A673 (cell line): ENCODE measurements at regions not wholly inside any gene's neighbourhood (a gene's known extent, or its start where the extent isn't known, plus 50 kb on each side); places are given as distances from the start of the nearest gene placed in this dataset.

Experiments used
- BruUV-seq: library from RNA; stranded (reverse); fragments of 400-500 nt; replicated peaks from 2 replicates; lab custom pipeline; 2021; lab: Mats Ljungman, UMichigan
- CTCF ChIA-PET: fragments of 300-600 bp; sonication (Branson Sonifier 250); formaldehyde crosslinking; loops from one replicate; lab custom pipeline; 2022; ENCODE audit warnings: antibody characterized with exemption; lab: Charles Lee
- POLR2A ChIA-PET: fragments of 300-600 bp; sonication (Branson Sonifier 250); formaldehyde crosslinking; loops from one replicate; lab custom pipeline; 2022; ENCODE audit warnings: antibody characterized with exemption; ENCODE audit not compliant: low non-redundant PET; lab: Charles Lee
- DNase-seq: peaks from one replicate; pipeline ENCODE4 v3.0.0-alpha.2; 2015; ENCODE audit warnings: low spot score
- H3K27ac ChIP-seq: fragments of 200-600 bp; sonication (generic); 2 replicates; pipeline ENCODE4 v1.5.1; 2016; ENCODE audit warnings: mixed run types, low read depth, mild to moderate bottlenecking, mixed read lengths, antibody characterized with exemption, low read length; ENCODE audit not compliant: poor library complexity, severe bottlenecking
- H3K27me3 ChIP-seq: fragments of 200-600 bp; sonication (generic); replicated peaks from 2 replicates; pipeline ENCODE4 v1.6.1; 2017; ENCODE audit warnings: mixed run types, low read depth, mild to moderate bottlenecking, mixed read lengths, antibody characterized with exemption, low read length; ENCODE audit not compliant: insufficient read depth, poor library complexity
- H3K36me3 ChIP-seq: fragments of 200-600 bp; sonication (generic); 2 replicates; pipeline ENCODE4 v1.6.1; 2016; ENCODE audit warnings: mixed run types, mild to moderate bottlenecking, mixed read lengths, antibody characterized with exemption, low read length; ENCODE audit not compliant: insufficient read depth, poor library complexity, severe bottlenecking
- H3K4me1 ChIP-seq: fragments of 200-600 bp; sonication (generic); 2 replicates; pipeline ENCODE4 v1.6.1; 2017; ENCODE audit warnings: mixed run types, mild to moderate bottlenecking, mixed read lengths, antibody characterized with exemption, low read length; ENCODE audit not compliant: insufficient read depth, poor library complexity, severe bottlenecking
- H3K4me3 ChIP-seq: fragments of 200-600 bp; sonication (generic); 2 replicates; pipeline ENCODE4 v1.5.1; 2016; ENCODE audit warnings: low read depth, mixed run types, mild to moderate bottlenecking, mixed read lengths, low read length; ENCODE audit not compliant: poor library complexity, severe bottlenecking
- H3K9me3 ChIP-seq: fragments of 200-600 bp; sonication (generic); 2 replicates; pipeline ENCODE4 v1.6.1; 2016; ENCODE audit warnings: mixed run types, low read depth, mild to moderate bottlenecking, mixed read lengths, antibody characterized with exemption, low read length; ENCODE audit not compliant: poor library complexity, severe bottlenecking
- CTCF ChIP-seq: fragments of 300-800, 200-600 bp; sonication (generic); conservative IDR thresholded peaks from 2 replicates; pipeline ENCODE4 v1.5.1; 2017; ENCODE audit warnings: low read depth, mild to moderate bottlenecking, antibody characterized with exemption, low read length, moderate library complexity, mixed read lengths
- EZH2 ChIP-seq: fragments of 200-600 bp; sonication (generic); IDR thresholded peaks from 2 replicates; pipeline ENCODE4 v1.6.1; 2017; ENCODE audit warnings: borderline replicate concordance, low read depth, mild to moderate bottlenecking, mixed read lengths, antibody characterized with exemption, low read length; ENCODE audit not compliant: poor library complexity, severe bottlenecking
- intact Hi-C: fragments of 100-400 bp; cut with micrococcal nuclease; formaldehyde crosslinking; loops from one replicate; pipeline ENCODE4 v1.10.0; 2022; ENCODE audit not compliant: unreplicated experiment

- intact Hi-C loops: no loop called here
- TF ChIP-seq EZH2 (no peak), CTCF (no peak)
- no TSS peak for BruUV-seq
- Histone ChIP-seq H3K4me3 (no peak overlapping the region), H3K4me1 (no peaks in the 10 kb centered on the region), H3K27me3 (no peaks in the 10 kb centered on the region), H3K36me3 (no peaks in the 10 kb centered on the region), H3K9me3 (no peaks in the 10 kb centered on the region), H3K27ac (no peak overlapping the region)
- ChIA-PET POLR2A (no interaction called here), CTCF (interaction anchor here (0.6 kb wide), 1 partner anchor 37 kb away, joined by 6 read pairs; no protein-coding TSS in a partner anchor)
- DNase-seq: no peak
These were observed 425.3 kb upstream of the BTBD3 start for GRCh38 chr20:11492386-11492785.

- TF ChIP-seq CTCF (no peak), EZH2 (no peak)
- H3K27ac ChIP-seq: no peak overlapping the region
- DNase-seq: no peak
- BruUV-seq: no TSS peak
- H3K4me1 ChIP-seq: no peaks in the 10 kb centered on the region
- ChIA-PET POLR2A (no interaction called here), CTCF (interaction anchor here (0.6 kb wide), 1 partner anchor 37 kb away, joined by 6 read pairs; no protein-coding TSS in a partner anchor)
- intact Hi-C loops: no loop called here
- H3K4me3 ChIP-seq: no peak overlapping the region
- H3K36me3 ChIP-seq: no peaks in the 10 kb centered on the region
- H3K9me3 ChIP-seq: no peaks in the 10 kb centered on the region
- no peaks in the 10 kb centered on the region for H3K27me3 ChIP-seq
These were observed 424.8 kb upstream of the BTBD3 start for GRCh38 chr20:11492846-11493245.

GRCh38 chr20:11496380-11496779, 421.3 kb upstream of the BTBD3 start:
- POLR2A ChIA-PET: no interaction called here
- Histone ChIP-seq H3K9me3 (no peaks in the 10 kb centered on the region), H3K4me1 (no peaks in the 10 kb centered on the region), H3K4me3 (no peak overlapping the region), H3K27me3 (no peaks in the 10 kb centered on the region), H3K36me3 (no peaks in the 10 kb centered on the region), H3K27ac (no peak overlapping the region)
- BruUV-seq: no TSS peak
- no peak for DNase-seq
- CTCF ChIA-PET: interaction anchor here (0.6 kb wide), 1 partner anchor 46 kb away, joined by 3 read pairs; no protein-coding TSS in a partner anchor
- intact Hi-C loops: no loop called here
- TF ChIP-seq EZH2 (no peak), CTCF (no peak)
